ENCODE measurements at regions not wholly inside any gene's neighbourhood (a gene's known extent, or its start where the extent isn't known, plus 50 kb on each side); places are given as distances from the start of the nearest gene placed in this dataset.
"Not testable (repeated sequence)": the region's sequence is repeated elsewhere in the genome, so short reads cannot be mapped to it uniquely, and the experiment has no call there.

DNA sequence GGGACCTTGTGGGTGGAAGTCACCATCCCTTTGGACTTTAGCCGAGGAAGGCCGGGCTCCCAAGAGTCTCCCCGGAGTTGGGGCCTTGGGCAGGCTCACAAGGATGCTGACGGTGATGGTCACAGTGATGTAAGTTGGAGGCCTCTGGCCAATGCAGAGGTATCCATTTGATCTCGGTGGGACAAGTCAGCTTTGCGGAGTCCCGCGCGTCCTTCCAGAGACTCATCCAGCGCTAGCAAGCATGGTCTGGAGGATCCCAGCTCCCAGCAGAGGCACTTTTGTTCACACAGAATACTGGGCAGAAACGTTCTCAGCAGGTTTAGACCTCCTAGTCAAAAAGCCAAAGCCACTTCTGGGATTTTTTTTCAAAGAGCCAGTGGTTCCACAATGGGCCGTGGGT, 103.8 kb upstream of the ANKRD30BL start:
- not testable (repeated sequence) for TF ChIP-seq EZH2 (IDR thresholded peaks at IDR 0.05; ENCODE audit: insufficient read depth, poor library complexity, severe bottlenecking); EZH2phosphoT487 (IDR thresholded peaks at IDR 0.05; ENCODE audit: insufficient read depth, low read depth)

All from GM23248 (cell line).